ENCODE measurements at regions not wholly inside any gene's neighbourhood (a gene's known extent, or its start where the extent isn't known, plus 50 kb on each side); places are given as distances from the start of the nearest gene placed in this dataset.

GRCh38 chr13:107480130-107480529 is 735.2 kb downstream of the LIG4 start:
- H3K4me3 ChIP-seq (ENCODE audit: low read depth, low read length): no peak overlapping the region
- TF ChIP-seq, protein P1, sequence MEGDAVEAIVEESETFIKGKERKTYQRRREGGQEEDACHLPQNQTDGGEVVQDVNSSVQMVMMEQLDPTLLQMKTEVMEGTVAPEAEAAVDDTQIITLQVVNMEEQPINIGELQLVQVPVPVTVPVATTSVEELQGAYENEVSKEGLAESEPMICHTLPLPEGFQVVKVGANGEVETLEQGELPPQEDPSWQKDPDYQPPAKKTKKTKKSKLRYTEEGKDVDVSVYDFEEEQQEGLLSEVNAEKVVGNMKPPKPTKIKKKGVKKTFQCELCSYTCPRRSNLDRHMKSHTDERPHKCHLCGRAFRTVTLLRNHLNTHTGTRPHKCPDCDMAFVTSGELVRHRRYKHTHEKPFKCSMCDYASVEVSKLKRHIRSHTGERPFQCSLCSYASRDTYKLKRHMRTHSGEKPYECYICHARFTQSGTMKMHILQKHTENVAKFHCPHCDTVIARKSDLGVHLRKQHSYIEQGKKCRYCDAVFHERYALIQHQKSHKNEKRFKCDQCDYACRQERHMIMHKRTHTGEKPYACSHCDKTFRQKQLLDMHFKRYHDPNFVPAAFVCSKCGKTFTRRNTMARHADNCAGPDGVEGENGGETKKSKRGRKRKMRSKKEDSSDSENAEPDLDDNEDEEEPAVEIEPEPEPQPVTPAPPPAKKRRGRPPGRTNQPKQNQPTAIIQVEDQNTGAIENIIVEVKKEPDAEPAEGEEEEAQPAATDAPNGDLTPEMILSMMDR (IDR thresholded peaks at IDR 0.05; ENCODE audit: insufficient read depth, low read length, severe bottlenecking): no peak
- no peaks in the 10 kb centered on the region for H3K27me3 ChIP-seq (ENCODE audit: control insufficient read depth, insufficient read depth, low read length)
- peak; percentile 5 for DNase-seq (ENCODE audit: low read depth)
- no peaks in the 10 kb centered on the region for H3K36me3 ChIP-seq (ENCODE audit: control insufficient read depth, insufficient read depth, low read length)
- FAIRE-seq: no peak

- FAIRE-seq: no peak
- H3K36me3 ChIP-seq (ENCODE audit: control insufficient read depth, insufficient read depth, low read length): no peaks in the 10 kb centered on the region
- no peak overlapping the region for H3K4me3 ChIP-seq (ENCODE audit: low read depth, low read length)
- DNase-seq (ENCODE audit: low read depth): no peak
- TF ChIP-seq, protein P1 (IDR thresholded peaks at IDR 0.05; ENCODE audit: insufficient read depth, low read length, severe bottlenecking): no peak
- no peaks in the 10 kb centered on the region for H3K27me3 ChIP-seq (ENCODE audit: control insufficient read depth, insufficient read depth, low read length)
Measured at GRCh38 chr13:107477772-107478379, 737.5 kb downstream of the LIG4 start.

DNA sequence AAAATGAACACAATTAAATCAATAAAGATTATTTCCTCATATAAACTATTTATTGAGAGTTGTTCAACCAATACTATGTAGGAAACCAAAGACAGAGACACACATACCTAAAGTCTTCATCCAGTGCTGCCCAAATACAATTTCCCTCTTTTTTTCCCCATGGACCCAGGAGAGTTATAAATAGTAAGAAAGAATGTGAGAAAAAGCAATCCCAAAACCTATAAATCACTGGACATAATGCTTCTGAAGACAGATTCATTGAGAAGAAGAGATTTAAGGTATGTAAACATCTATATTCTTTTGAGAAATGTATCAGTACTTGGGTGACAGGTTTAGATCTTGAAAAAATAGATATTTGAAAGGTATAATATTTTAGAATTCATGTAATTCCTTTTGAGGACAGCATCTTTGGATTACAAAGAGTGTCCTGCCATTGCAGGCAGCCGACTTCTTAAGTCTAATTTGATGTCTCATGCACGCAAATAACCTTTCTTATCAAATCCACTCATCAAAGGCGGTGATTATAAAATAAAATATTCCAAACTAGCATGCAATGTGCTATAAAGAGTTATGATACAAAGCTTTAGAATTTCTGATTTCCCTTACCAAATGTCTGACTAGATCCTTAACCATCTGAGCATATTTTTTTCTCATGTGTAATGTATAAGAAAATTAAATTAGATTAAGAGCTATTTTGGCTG is 739.4 kb downstream of the LIG4 start:
- TF ChIP-seq, protein P1 (IDR thresholded peaks at IDR 0.05; ENCODE audit: insufficient read depth, low read length, severe bottlenecking): no peak
- DNase-seq (ENCODE audit: low read depth): no peak
- no peak for FAIRE-seq
- no peaks in the 10 kb centered on the region for H3K36me3 ChIP-seq (ENCODE audit: control insufficient read depth, insufficient read depth, low read length)
- H3K27me3 ChIP-seq (ENCODE audit: control insufficient read depth, insufficient read depth, low read length): no peaks in the 10 kb centered on the region
- H3K4me3 ChIP-seq (ENCODE audit: low read depth, low read length): no peak overlapping the region

DNA sequence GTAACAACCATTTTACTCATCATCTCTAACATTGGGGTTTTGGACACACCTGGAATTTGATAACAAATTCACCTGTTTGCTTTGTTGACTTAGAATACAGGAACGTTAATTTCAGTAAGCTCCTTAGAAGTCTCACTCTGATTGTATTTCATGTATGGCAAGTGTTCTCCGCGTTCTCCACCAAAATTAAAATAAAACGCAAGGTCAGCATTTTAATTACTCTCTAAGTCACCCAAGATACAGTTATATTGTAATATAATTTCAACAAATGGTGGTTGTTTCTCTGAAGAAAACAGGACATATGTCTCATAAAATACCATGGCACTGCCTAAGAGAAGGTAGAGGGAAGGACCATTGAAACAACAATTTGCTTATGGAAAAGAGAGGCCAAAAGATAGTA is 742.1 kb downstream of the LIG4 start:
- FAIRE-seq: no peak

GRCh38 chr13:107466326-107467099 is 748.8 kb downstream of the LIG4 start:
- FAIRE-seq (no peak), DNase-seq (ENCODE audit: low read depth) (peak; percentile 43)
- TF ChIP-seq, protein P1 (IDR thresholded peaks at IDR 0.05; ENCODE audit: insufficient read depth, low read length, severe bottlenecking): no peak
- Histone ChIP-seq H3K36me3 (ENCODE audit: control insufficient read depth, insufficient read depth, low read length) (no peaks in the 10 kb centered on the region), H3K27me3 (ENCODE audit: control insufficient read depth, insufficient read depth, low read length) (no peaks in the 10 kb centered on the region), H3K4me3 (ENCODE audit: low read depth, low read length) (no peak overlapping the region)

More for the DNA sequence above, 742.1 kb downstream of the LIG4 start:
- Histone ChIP-seq H3K36me3 (ENCODE audit: control insufficient read depth, insufficient read depth, low read length) (no peaks in the 10 kb centered on the region), H3K4me3 (ENCODE audit: low read depth, low read length) (no peak overlapping the region), H3K27me3 (ENCODE audit: control insufficient read depth, insufficient read depth, low read length) (no peaks in the 10 kb centered on the region)
- TF ChIP-seq, protein P1 (IDR thresholded peaks at IDR 0.05; ENCODE audit: insufficient read depth, low read length, severe bottlenecking): no peak
- DNase-seq (ENCODE audit: low read depth): no peak

All from bronchial epithelial cell (primary cell).